Mesenchymal stem cell (in vitro differentiated cells and primary cell): ENCODE measurements at regions not wholly inside any gene's neighbourhood (a gene's known extent, or its start where the extent isn't known, plus 50 kb on each side); places are given as distances from the start of the nearest gene placed in this dataset.

ENCODE experiments used
- DNase-seq: peaks from one replicate; pipeline ENCODE4 v3.0.0-alpha.2; 2013
- H2AFZ ChIP-seq: one replicate; pipeline ENCODE4 v1.6.1; 2013; ENCODE audit warnings: low read depth, mild to moderate bottlenecking, control low read depth, inconsistent platforms, low read length, moderate library complexity
- H2AK5ac ChIP-seq: 2 replicates; pipeline ENCODE4 v1.6.1; 2013; ENCODE audit warnings: low read length, moderate library complexity, mild to moderate bottlenecking, inconsistent platforms; ENCODE audit not compliant: severe bottlenecking
- H2BK120ac ChIP-seq: one replicate; pipeline ENCODE4 v1.6.1; 2013; ENCODE audit warnings: low read depth, mild to moderate bottlenecking, inconsistent platforms, low read length, moderate library complexity
- H2BK12ac ChIP-seq, 2 experiments: one replicate each; pipeline ENCODE4 v1.6.1; 2013; ENCODE audit warnings: inconsistent platforms in 2 of 2, low read length in 2 of 2, mild to moderate bottlenecking in 2 of 2, moderate library complexity in 2 of 2, control low read depth in 1 of 2
- H2BK15ac ChIP-seq: one replicate; pipeline ENCODE4 v1.6.1; 2013; ENCODE audit warnings: mild to moderate bottlenecking, low read depth, inconsistent platforms; ENCODE audit not compliant: poor library complexity, severe bottlenecking
- H2BK5ac ChIP-seq: 2 replicates; pipeline ENCODE4 v1.6.1; 2013; ENCODE audit warnings: low read depth, mild to moderate bottlenecking, low read length, control low read depth, inconsistent platforms; ENCODE audit not compliant: poor library complexity, severe bottlenecking
- H3K14ac ChIP-seq, 2 experiments: one replicate each; pipeline ENCODE4 v1.6.1; 2013; ENCODE audit warnings: inconsistent platforms in 2 of 2, low read length in 2 of 2, control low read depth in 1 of 2, mild to moderate bottlenecking in 1 of 2, moderate library complexity in 1 of 2
- H3K18ac ChIP-seq, 2 experiments: one replicate each; pipeline ENCODE4 v1.6.1; 2013; ENCODE audit warnings: inconsistent platforms in 2 of 2, low read length in 2 of 2, control low read depth in 1 of 2, low read depth in 1 of 2, mild to moderate bottlenecking in 1 of 2
- H3K23ac ChIP-seq, 2 experiments: one replicate each; pipeline ENCODE4 v1.6.1; 2013; ENCODE audit warnings: inconsistent platforms in 2 of 2, low read length in 2 of 2, mild to moderate bottlenecking in 2 of 2, moderate library complexity in 2 of 2, control low read depth in 1 of 2
- H3K27ac ChIP-seq: 2 replicates; pipeline ENCODE4 v1.5.1; 2013; ENCODE audit warnings: mild to moderate bottlenecking, moderate library complexity, low read length, control low read depth, inconsistent platforms; ENCODE audit not compliant: poor library complexity, severe bottlenecking
- H3K27me3 ChIP-seq, 2 experiments: 2 replicates each; pipeline versions ENCODE4 v1.6.1 to v1.7.0; 2013; ENCODE audit warnings: low read length in 2 of 2, mild to moderate bottlenecking in 2 of 2, moderate library complexity in 2 of 2, control low read depth in 1 of 2, inconsistent platforms in 1 of 2; ENCODE audit not compliant: control insufficient read depth in 1 of 2, insufficient read depth in 1 of 2
- H3K36me3 ChIP-seq, 2 experiments: 2 replicates each; pipeline versions ENCODE4 v1.6.1 to v1.7.0; 2013; ENCODE audit warnings: low read length in 2 of 2, control low read depth in 1 of 2, inconsistent platforms in 1 of 2, low read depth in 1 of 2, mild to moderate bottlenecking in 1 of 2; ENCODE audit not compliant: insufficient read depth in 2 of 2, control insufficient read depth in 1 of 2
- H3K4ac ChIP-seq, 2 experiments: one replicate each; pipeline ENCODE4 v1.6.1; 2013; ENCODE audit warnings: inconsistent platforms in 2 of 2, low read length in 2 of 2, mild to moderate bottlenecking in 2 of 2, moderate library complexity in 2 of 2, control low read depth in 1 of 2, low read depth in 1 of 2
- H3K4me1 ChIP-seq: 2 replicates; pipeline ENCODE4 v1.6.1; 2013; ENCODE audit warnings: low read depth, low read length, control low read depth; ENCODE audit not compliant: control insufficient read depth, insufficient read depth
- H3K4me2 ChIP-seq: 2 replicates; pipeline ENCODE4 v1.6.1; 2013; ENCODE audit warnings: low read length, mild to moderate bottlenecking, inconsistent platforms; ENCODE audit not compliant: poor library complexity, severe bottlenecking
- H3K4me3 ChIP-seq, 2 experiments: 2 replicates each; pipeline versions ENCODE4 v1.5.1 to v1.7.0; 2013; ENCODE audit warnings: low read length in 2 of 2, mild to moderate bottlenecking in 2 of 2, control low read depth in 1 of 2, low read depth in 1 of 2; ENCODE audit not compliant: insufficient read depth in 1 of 2
- H3K79me1 ChIP-seq: replicated peaks from 2 replicates; pipeline ENCODE4 v1.6.1; 2013; ENCODE audit warnings: mild to moderate bottlenecking, control low read depth, low read length, inconsistent platforms; ENCODE audit not compliant: poor library complexity, severe bottlenecking
- H3K9ac ChIP-seq: 2 replicates; pipeline ENCODE4 v1.7.0; 2013; ENCODE audit warnings: mild to moderate bottlenecking, low read length, moderate library complexity
- H3K9me3 ChIP-seq: 2 replicates; pipeline ENCODE4 v1.7.0; 2013; ENCODE audit warnings: mild to moderate bottlenecking, low read length; ENCODE audit not compliant: control insufficient read depth
- H4K8ac ChIP-seq: one replicate; pipeline ENCODE4 v1.6.1; 2013; ENCODE audit warnings: inconsistent platforms, mild to moderate bottlenecking, low read length, moderate library complexity
- H4K91ac ChIP-seq: one replicate; pipeline ENCODE4 v1.6.1; 2013; ENCODE audit warnings: mild to moderate bottlenecking, low read length, inconsistent platforms
- WGBS: methylation state at CpG from one replicate; pipeline ENCODE4 v1.1.7; 2013; ENCODE audit warnings: mixed read lengths; 5-methylcytosine and 5-hydroxymethylcytosine counted together

DNA sequence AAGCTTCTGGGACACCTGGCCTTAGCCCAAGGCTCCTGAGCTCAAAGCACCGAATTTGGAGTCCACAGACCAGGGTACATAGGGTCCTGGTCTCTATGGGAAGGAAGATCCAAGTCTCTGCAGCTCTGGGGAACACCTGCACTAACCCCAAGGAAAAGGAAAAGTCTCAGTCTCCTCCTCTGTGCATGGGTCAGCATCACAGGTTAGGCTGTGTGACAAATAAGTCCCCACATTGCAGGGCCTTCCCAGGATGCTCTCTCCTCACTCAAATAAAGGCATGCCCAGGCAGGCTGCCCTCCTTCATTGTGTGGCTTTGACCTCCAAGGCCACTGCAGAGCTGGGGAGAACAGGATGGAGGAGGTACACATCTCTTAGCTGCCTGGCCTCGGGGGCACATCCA is 121.0 kb upstream of the ZMIZ1 start:
- peak overlapping the region in 1 of 2 experiments; percentile 29 for H2BK12ac ChIP-seq
- H2BK15ac ChIP-seq, result no peak overlapping the region
- peak overlapping the region in 1 of 2 experiments; percentile 84 for H3K18ac ChIP-seq
- H3K4me1 ChIP-seq, result peaks cover 37% of the 10 kb centered on the region
- peaks cover 0 to 11% of the 10 kb centered on the region in 2 experiments for H3K27me3 ChIP-seq
- H3K4me3 ChIP-seq, result no peak overlapping the region
- peak overlapping the region; percentile 63 for H2AK5ac ChIP-seq
- H2BK5ac ChIP-seq, result no peak overlapping the region
- peaks cover 8% of the 10 kb centered on the region for H3K9me3 ChIP-seq
- H3K36me3 ChIP-seq, result no peaks in the 10 kb centered on the region
- 65% methylated on average over 2 of the region's 2 CpGs for WGBS
- no peak overlapping the region for H2AFZ ChIP-seq
- H3K27ac ChIP-seq, result no peak overlapping the region
- H3K9ac ChIP-seq, result no peak overlapping the region
- no peak overlapping the region for H4K8ac ChIP-seq
- no peak overlapping the region for H4K91ac ChIP-seq
- H3K79me1 ChIP-seq, result no peaks in the 10 kb centered on the region
- H3K14ac ChIP-seq, result peak overlapping the region in 1 of 2 experiments; percentile 30
- H2BK120ac ChIP-seq, result no peak overlapping the region
- no peak overlapping the region for H3K4me2 ChIP-seq
- H3K4ac ChIP-seq, result peak overlapping the region; percentile 10 to 19
- DNase-seq, result no peak
- H3K23ac ChIP-seq, result no peak overlapping the region

DNA sequence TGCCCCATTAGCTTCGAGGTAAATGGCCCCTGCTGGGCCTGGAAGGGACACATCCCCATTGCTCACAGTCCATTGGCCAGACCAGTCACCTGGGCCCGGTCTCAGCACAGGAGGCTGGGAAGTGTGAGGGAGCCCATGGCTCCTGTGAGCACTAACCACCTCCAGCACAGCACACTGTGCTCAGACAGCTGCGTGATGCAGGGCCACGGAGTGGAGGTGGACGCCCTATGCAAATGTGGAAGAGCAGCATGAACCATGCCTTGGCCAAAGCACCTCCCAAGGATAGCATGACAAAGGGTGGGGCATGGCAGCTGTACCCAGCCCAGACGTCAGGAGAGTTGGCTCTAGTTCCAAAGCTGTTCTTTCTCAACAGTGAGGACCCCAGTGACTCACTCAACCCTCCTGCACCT is 120.1 kb upstream of the ZMIZ1 start:
- peak overlapping the region in 1 of 2 experiments; percentile 17 for H3K23ac ChIP-seq
- peaks cover 42% of the 10 kb centered on the region for H3K4me1 ChIP-seq
- H3K27ac ChIP-seq, result no peak overlapping the region

DNA sequence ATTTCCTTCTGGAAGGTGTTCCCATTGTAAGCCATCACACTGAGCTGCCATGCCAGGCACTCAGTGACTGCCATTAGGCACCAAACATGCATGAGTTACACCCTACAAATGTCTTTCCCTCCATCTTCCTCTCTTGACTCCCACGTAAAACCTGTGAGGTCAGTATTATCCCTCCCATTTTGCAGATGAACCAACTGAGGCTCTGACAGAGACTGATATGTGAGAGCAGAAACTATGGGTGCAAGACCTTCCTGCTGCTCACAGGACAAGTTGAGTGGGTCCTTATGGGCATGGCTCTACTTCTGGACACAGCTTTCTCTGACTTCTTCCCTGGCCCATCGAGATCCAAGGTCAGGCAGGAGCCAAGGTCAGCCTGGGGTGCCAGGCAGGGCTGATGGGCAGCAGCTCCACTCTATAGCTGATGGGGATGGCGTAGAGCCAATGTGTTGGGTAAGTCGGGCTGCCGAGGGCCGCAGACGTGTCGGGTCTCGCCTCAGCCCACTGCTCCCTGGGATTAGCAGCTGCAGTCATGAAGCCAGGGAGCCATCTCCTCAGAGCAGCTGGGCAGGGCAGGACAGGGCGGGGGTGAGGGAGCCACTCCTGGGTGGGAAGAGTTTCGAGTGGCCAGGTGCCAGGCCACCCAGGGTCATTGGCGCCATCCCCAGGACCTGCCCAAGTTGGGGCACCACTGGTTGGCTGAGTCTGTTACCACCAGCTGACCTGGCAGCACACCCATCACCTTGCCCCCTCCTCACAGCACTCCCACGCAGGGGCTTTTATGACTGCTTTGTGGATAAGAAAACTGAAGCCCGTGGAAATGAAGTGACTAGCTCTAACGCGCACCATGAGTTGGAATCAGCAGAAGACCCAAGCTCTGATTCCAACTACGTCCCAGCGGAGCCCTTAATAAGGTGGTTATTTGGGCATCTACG is 117.8 kb upstream of the ZMIZ1 start:
- Histone ChIP-seq H2BK12ac (peak overlapping the region in 1 of 2 experiments; percentile 76), H3K23ac (no peak overlapping the region), H3K9ac (no peak overlapping the region), H2BK120ac (no peak overlapping the region), H3K4me1 (peaks cover 36% of the 10 kb centered on the region), H3K36me3 (no peaks in the 10 kb centered on the region), H2AK5ac (no peak overlapping the region), H3K79me1 (no peaks in the 10 kb centered on the region), H3K9me3 (no peaks in the 10 kb centered on the region), H3K4me3 (no peak overlapping the region), H3K27ac (no peak overlapping the region), H3K14ac (no peak overlapping the region), H4K8ac (no peak overlapping the region), H4K91ac (peak overlapping the region; percentile 2), H3K27me3 (peaks cover 0 to 11% of the 10 kb centered on the region in 2 experiments), H3K18ac (peak overlapping the region; percentile 1 to 66), H2BK15ac (no peak overlapping the region), H3K4me2 (no peak overlapping the region), H2BK5ac (no peak overlapping the region), H3K4ac (peak overlapping the region in 1 of 2 experiments; percentile 52), H2AFZ (no peak overlapping the region)
- DNase-seq, result no peak
- WGBS, result 90% methylated on average over 18 of the region's 19 CpGs

More for the DNA sequence above, 120.1 kb upstream of the ZMIZ1 start:
- Histone ChIP-seq H3K4me3 (no peak overlapping the region), H2BK15ac (peak overlapping the region; percentile 50), H3K4ac (peak overlapping the region; percentile 49 to 66), H3K9ac (no peak overlapping the region), H4K91ac (peak overlapping the region; percentile 87), H2BK5ac (no peak overlapping the region), H3K36me3 (no peaks in the 10 kb centered on the region), H2AK5ac (peak overlapping the region; percentile 66), H2AFZ (no peak overlapping the region), H2BK12ac (peak overlapping the region; percentile 34 to 84), H3K27me3 (peaks cover 0 to 11% of the 10 kb centered on the region in 2 experiments), H3K9me3 (no peaks in the 10 kb centered on the region), H3K79me1 (no peaks in the 10 kb centered on the region), H3K14ac (peak overlapping the region in 1 of 2 experiments; percentile 95), H3K18ac (peak overlapping the region; percentile 61 to 80), H2BK120ac (no peak overlapping the region), H3K4me2 (no peak overlapping the region), H4K8ac (peak overlapping the region; percentile 79)
- WGBS, result 79% methylated on average over 6 of the region's 6 CpGs
- no peak for DNase-seq

DNA sequence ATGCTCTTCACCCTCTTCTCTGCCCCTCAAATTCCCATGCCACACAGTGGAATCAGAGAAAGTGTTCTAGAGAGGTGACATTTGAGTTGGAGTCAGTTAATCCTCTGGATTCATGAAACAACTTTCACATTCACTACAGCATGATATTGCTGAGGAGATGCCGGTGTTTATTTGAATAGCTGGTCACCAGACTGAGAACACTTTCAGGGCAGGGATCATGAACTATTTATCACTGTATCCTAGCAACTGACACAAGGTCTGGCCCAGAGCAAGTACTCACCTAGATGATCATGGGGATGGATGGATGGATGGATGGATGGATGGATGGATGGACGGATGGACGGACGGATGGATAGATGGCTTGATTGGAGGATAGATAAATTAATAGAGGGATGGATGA is 116.7 kb upstream of the ZMIZ1 start:
- peaks cover 31% of the 10 kb centered on the region for H3K4me1 ChIP-seq
- peak overlapping the region in 1 of 2 experiments; percentile 9 for H3K4ac ChIP-seq
- no peak overlapping the region for H3K9ac ChIP-seq
- H3K18ac ChIP-seq, result peak overlapping the region in 1 of 2 experiments; percentile 2
- H3K27me3 ChIP-seq, result peaks cover 0 to 11% of the 10 kb centered on the region in 2 experiments
- DNase-seq, result peak; percentile 53
- no peak overlapping the region for H2AK5ac ChIP-seq
- no peak overlapping the region for H3K4me2 ChIP-seq
- peak overlapping the region in 1 of 2 experiments; percentile 43 for H2BK12ac ChIP-seq
- H4K8ac ChIP-seq, result no peak overlapping the region
- no peak overlapping the region for H3K14ac ChIP-seq
- 69% methylated on average over 3 of the region's 4 CpGs for WGBS
- H2AFZ ChIP-seq, result no peak overlapping the region
- H3K4me3 ChIP-seq, result no peak overlapping the region
- H4K91ac ChIP-seq, result no peak overlapping the region
- H3K79me1 ChIP-seq, result no peaks in the 10 kb centered on the region
- H3K27ac ChIP-seq, result no peak overlapping the region
- H2BK15ac ChIP-seq, result no peak overlapping the region
- no peak overlapping the region for H3K23ac ChIP-seq
- H3K36me3 ChIP-seq, result no peaks in the 10 kb centered on the region
- no peak overlapping the region for H2BK5ac ChIP-seq
- H3K9me3 ChIP-seq, result no peaks in the 10 kb centered on the region
- no peak overlapping the region for H2BK120ac ChIP-seq
